ENCODE measurements at regions not wholly inside any gene's neighbourhood (a gene's known extent, or its start where the extent isn't known, plus 50 kb on each side); places are given as distances from the start of the nearest gene placed in this dataset.
A peak's percentile ranks its signal among the peaks of the same experiment; 100 is the strongest.

GRCh38 chr12:92509156-92509738, 193.5 kb upstream of the PLEKHG7 start:
- H3K4me3 ChIP-seq (ENCODE audit: low read length): no peak overlapping the region
- H3K18ac ChIP-seq (ENCODE audit: low read length): no peak overlapping the region
- no CpG with 5 or more reads among the region's 2 CpGs for WGBS (ENCODE audit: extremely low coverage, insufficient coverage, low lambda C conversion rate)
- no peak overlapping the region for H2AK5ac ChIP-seq (ENCODE audit: low read length)
- no peak overlapping the region for H2BK15ac ChIP-seq (replicated peaks; ENCODE audit: low read depth)
- no peak for DNase-seq
- no peak overlapping the region for H2BK120ac ChIP-seq (ENCODE audit: low read depth, low read length)
- H3K27ac ChIP-seq (ENCODE audit: low read depth, low read length): no peak overlapping the region
- H2BK5ac ChIP-seq (ENCODE audit: low read length): no peak overlapping the region
- H3K4me2 ChIP-seq (ENCODE audit: low read length): no peak overlapping the region
- H3K79me1 ChIP-seq (ENCODE audit: low read length): no peaks in the 10 kb centered on the region
- no peak overlapping the region for H3K56ac ChIP-seq (ENCODE audit: low read length)
- H3K27me3 ChIP-seq (ENCODE audit: insufficient read depth, low read length, poor library complexity): no peaks in the 10 kb centered on the region
- no peak overlapping the region for H4K5ac ChIP-seq (ENCODE audit: low read length)
- no peaks in the 10 kb centered on the region for H3K4me1 ChIP-seq (ENCODE audit: control insufficient read depth, low read depth, low read length)
- H4K8ac ChIP-seq (ENCODE audit: low read depth, low read length): no peak overlapping the region
- no peaks in the 10 kb centered on the region for H3K36me3 ChIP-seq (ENCODE audit: control insufficient read depth, insufficient read depth, low read length)
- H3K79me2 ChIP-seq (ENCODE audit: control insufficient read depth, insufficient read depth, low read length): no peaks in the 10 kb centered on the region
- H3K23ac ChIP-seq (ENCODE audit: low read length): no peak overlapping the region
- no peak overlapping the region for H3K4ac ChIP-seq (ENCODE audit: low read depth, low read length)
- H3K9ac ChIP-seq (ENCODE audit: low read length): no peak overlapping the region

- H3K4ac ChIP-seq (ENCODE audit: low read depth, low read length): peak overlapping the region; percentile 36
- H2AK5ac ChIP-seq (ENCODE audit: low read length): no peak overlapping the region
- H3K27ac ChIP-seq (ENCODE audit: low read depth, low read length): no peak overlapping the region
- no peak overlapping the region for H3K18ac ChIP-seq (ENCODE audit: low read length)
- H4K5ac ChIP-seq (ENCODE audit: low read length): no peak overlapping the region
- no peaks in the 10 kb centered on the region for H3K27me3 ChIP-seq (ENCODE audit: insufficient read depth, low read length, poor library complexity)
- H3K79me2 ChIP-seq (ENCODE audit: control insufficient read depth, insufficient read depth, low read length): no peaks in the 10 kb centered on the region
- no peaks in the 10 kb centered on the region for H3K4me1 ChIP-seq (ENCODE audit: control insufficient read depth, low read depth, low read length)
- H3K9ac ChIP-seq (ENCODE audit: low read length): no peak overlapping the region
- DNase-seq: no peak
- no peak overlapping the region for H3K4me3 ChIP-seq (ENCODE audit: low read length)
- H4K8ac ChIP-seq (ENCODE audit: low read depth, low read length): no peak overlapping the region
- H3K56ac ChIP-seq (ENCODE audit: low read length): no peak overlapping the region
- H3K36me3 ChIP-seq (ENCODE audit: control insufficient read depth, insufficient read depth, low read length): no peaks in the 10 kb centered on the region
- H3K4me2 ChIP-seq (ENCODE audit: low read length): no peak overlapping the region
- H2BK15ac ChIP-seq (replicated peaks; ENCODE audit: low read depth): no peak overlapping the region
- no peak overlapping the region for H2BK120ac ChIP-seq (ENCODE audit: low read depth, low read length)
- no CpG with 5 or more reads among the region's 3 CpGs for WGBS (ENCODE audit: extremely low coverage, insufficient coverage, low lambda C conversion rate)
- H3K23ac ChIP-seq (ENCODE audit: low read length): no peak overlapping the region
- no peaks in the 10 kb centered on the region for H3K79me1 ChIP-seq (ENCODE audit: low read length)
- no peak overlapping the region for H2BK5ac ChIP-seq (ENCODE audit: low read length)
Measured at GRCh38 chr12:92506891-92507290, 195.9 kb upstream of the PLEKHG7 start.

- peak; percentile 35 for DNase-seq
- Histone ChIP-seq H3K4ac (ENCODE audit: low read depth, low read length) (no peak overlapping the region), H2BK15ac (replicated peaks; ENCODE audit: low read depth) (no peak overlapping the region), H3K4me1 (ENCODE audit: control insufficient read depth, low read depth, low read length) (no peaks in the 10 kb centered on the region), H2BK120ac (ENCODE audit: low read depth, low read length) (no peak overlapping the region), H3K18ac (ENCODE audit: low read length) (no peak overlapping the region), H2BK5ac (ENCODE audit: low read length) (no peak overlapping the region), H3K36me3 (ENCODE audit: control insufficient read depth, insufficient read depth, low read length) (no peaks in the 10 kb centered on the region), H3K9ac (ENCODE audit: low read length) (no peak overlapping the region), H4K5ac (ENCODE audit: low read length) (no peak overlapping the region), H3K23ac (ENCODE audit: low read length) (no peak overlapping the region), H3K56ac (ENCODE audit: low read length) (no peak overlapping the region), H3K4me2 (ENCODE audit: low read length) (no peak overlapping the region), H2AK5ac (ENCODE audit: low read length) (no peak overlapping the region), H3K27ac (ENCODE audit: low read depth, low read length) (no peak overlapping the region), H3K4me3 (ENCODE audit: low read length) (no peak overlapping the region), H4K8ac (ENCODE audit: low read depth, low read length) (no peak overlapping the region), H3K27me3 (ENCODE audit: insufficient read depth, low read length, poor library complexity) (no peaks in the 10 kb centered on the region), H3K79me1 (ENCODE audit: low read length) (no peaks in the 10 kb centered on the region), H3K79me2 (ENCODE audit: control insufficient read depth, insufficient read depth, low read length) (no peaks in the 10 kb centered on the region)
- WGBS (ENCODE audit: extremely low coverage, insufficient coverage, low lambda C conversion rate): no CpG with 5 or more reads among the region's 2 CpGs
Measured at GRCh38 chr12:92506460-92506859, 196.3 kb upstream of the PLEKHG7 start.

GRCh38 chr12:92505254-92506231, 197.2 kb upstream of the PLEKHG7 start:
- no peak overlapping the region for H2BK15ac ChIP-seq (replicated peaks; ENCODE audit: low read depth)
- no peak overlapping the region for H3K27ac ChIP-seq (ENCODE audit: low read depth, low read length)
- no peaks in the 10 kb centered on the region for H3K79me2 ChIP-seq (ENCODE audit: control insufficient read depth, insufficient read depth, low read length)
- no peak overlapping the region for H2AK5ac ChIP-seq (ENCODE audit: low read length)
- no peak overlapping the region for H4K5ac ChIP-seq (ENCODE audit: low read length)
- H2BK120ac ChIP-seq (ENCODE audit: low read depth, low read length): no peak overlapping the region
- peak overlapping the region; percentile 53 for H3K18ac ChIP-seq (ENCODE audit: low read length)
- no peaks in the 10 kb centered on the region for H3K4me1 ChIP-seq (ENCODE audit: control insufficient read depth, low read depth, low read length)
- WGBS (ENCODE audit: extremely low coverage, insufficient coverage, low lambda C conversion rate): no CpG with 5 or more reads among the region's 12 CpGs
- H3K4me2 ChIP-seq (ENCODE audit: low read length): no peak overlapping the region
- no peak overlapping the region for H3K9ac ChIP-seq (ENCODE audit: low read length)
- no peak overlapping the region for H3K4me3 ChIP-seq (ENCODE audit: low read length)
- H3K79me1 ChIP-seq (ENCODE audit: low read length): no peaks in the 10 kb centered on the region
- H4K8ac ChIP-seq (ENCODE audit: low read depth, low read length): no peak overlapping the region
- no peaks in the 10 kb centered on the region for H3K27me3 ChIP-seq (ENCODE audit: insufficient read depth, low read length, poor library complexity)
- H3K56ac ChIP-seq (ENCODE audit: low read length): no peak overlapping the region
- no peak overlapping the region for H3K4ac ChIP-seq (ENCODE audit: low read depth, low read length)
- no peak overlapping the region for H2BK5ac ChIP-seq (ENCODE audit: low read length)
- no peak overlapping the region for H3K23ac ChIP-seq (ENCODE audit: low read length)
- DNase-seq: peak; percentile 19
- H3K36me3 ChIP-seq (ENCODE audit: control insufficient read depth, insufficient read depth, low read length): no peaks in the 10 kb centered on the region

- Histone ChIP-seq H3K4ac (ENCODE audit: low read depth, low read length) (no peak overlapping the region), H3K27ac (ENCODE audit: low read depth, low read length) (no peak overlapping the region), H3K4me1 (ENCODE audit: control insufficient read depth, low read depth, low read length) (no peaks in the 10 kb centered on the region), H4K8ac (ENCODE audit: low read depth, low read length) (no peak overlapping the region), H3K18ac (ENCODE audit: low read length) (no peak overlapping the region), H3K4me3 (ENCODE audit: low read length) (no peak overlapping the region), H2AK5ac (ENCODE audit: low read length) (no peak overlapping the region), H3K36me3 (ENCODE audit: control insufficient read depth, insufficient read depth, low read length) (no peaks in the 10 kb centered on the region), H3K56ac (ENCODE audit: low read length) (no peak overlapping the region), H3K23ac (ENCODE audit: low read length) (no peak overlapping the region), H3K79me2 (ENCODE audit: control insufficient read depth, insufficient read depth, low read length) (no peaks in the 10 kb centered on the region), H3K27me3 (ENCODE audit: insufficient read depth, low read length, poor library complexity) (no peaks in the 10 kb centered on the region), H3K9ac (ENCODE audit: low read length) (no peak overlapping the region), H2BK15ac (replicated peaks; ENCODE audit: low read depth) (no peak overlapping the region), H3K79me1 (ENCODE audit: low read length) (no peaks in the 10 kb centered on the region), H3K4me2 (ENCODE audit: low read length) (no peak overlapping the region), H2BK5ac (ENCODE audit: low read length) (no peak overlapping the region), H2BK120ac (ENCODE audit: low read depth, low read length) (no peak overlapping the region), H4K5ac (ENCODE audit: low read length) (no peak overlapping the region)
- no peak for DNase-seq
- no CpG with 5 or more reads among the region's 5 CpGs for WGBS (ENCODE audit: extremely low coverage, insufficient coverage, low lambda C conversion rate)
Measured at GRCh38 chr12:92504594-92504981, 198.2 kb upstream of the PLEKHG7 start.
